GM06990 (cell line): ENCODE measurements at regions not wholly inside any gene's neighbourhood (a gene's known extent, or its start where the extent isn't known, plus 50 kb on each side); places are given as distances from the start of the nearest gene placed in this dataset.

Experiments
- DNase-seq: peaks from one replicate; pipeline ENCODE4 v3.0.0-alpha.2; 2011; ENCODE audit not compliant: insufficient read length; ENCODE audit errors: extremely low read depth
- H3K27me3 ChIP-seq: replicated peaks from 2 replicates; pipeline ENCODE4 v1.6.0; 2011; ENCODE audit warnings: low read length; ENCODE audit not compliant: control insufficient read depth, insufficient read depth
- H3K36me3 ChIP-seq: 2 replicates; pipeline ENCODE4 v1.5.1; 2011; ENCODE audit warnings: low read length; ENCODE audit not compliant: control insufficient read depth, insufficient read depth
- H3K4me3 ChIP-seq: replicated peaks from 2 replicates; pipeline ENCODE4 v1.5.1; 2011; ENCODE audit warnings: low read depth, mild to moderate bottlenecking, control low read depth, low read length
- CTCF ChIP-seq: IDR thresholded peaks from 2 replicates; pipeline ENCODE4 v1.5.1; 2011; ENCODE audit warnings: low read length, control low read depth, mild to moderate bottlenecking, inconsistent platforms; ENCODE audit not compliant: insufficient read depth, poor library complexity, severe bottlenecking

- H3K4me3 ChIP-seq: no peak overlapping the region
- no peaks in the 10 kb centered on the region for H3K27me3 ChIP-seq
- DNase-seq: no peak
- TF ChIP-seq CTCF: no peak
- H3K36me3 ChIP-seq: no peaks in the 10 kb centered on the region
Measured at GRCh38 chr14:47899685-47900084, 224.3 kb upstream of the MDGA2 start.

- H3K27me3 ChIP-seq: no peaks in the 10 kb centered on the region
- no peak for DNase-seq
- no peaks in the 10 kb centered on the region for H3K36me3 ChIP-seq
- H3K4me3 ChIP-seq: no peak overlapping the region
- TF ChIP-seq CTCF: no peak
Measured at GRCh38 chr14:47874350-47874749, 198.9 kb upstream of the MDGA2 start.

- Histone ChIP-seq H3K27me3 (no peaks in the 10 kb centered on the region), H3K36me3 (no peaks in the 10 kb centered on the region), H3K4me3 (no peak overlapping the region)
- no peak for TF ChIP-seq CTCF
- DNase-seq: no peak
Measured at GRCh38 chr14:47872588-47872987, 197.2 kb upstream of the MDGA2 start.

- no peak for TF ChIP-seq CTCF
- Histone ChIP-seq H3K4me3 (no peak overlapping the region), H3K36me3 (no peaks in the 10 kb centered on the region), H3K27me3 (no peaks in the 10 kb centered on the region)
- no peak for DNase-seq
Measured at GRCh38 chr14:47863441-47863840, 188.0 kb upstream of the MDGA2 start.

GRCh38 chr14:47857646-47858045 is 182.2 kb upstream of the MDGA2 start:
- no peak for TF ChIP-seq CTCF
- H3K27me3 ChIP-seq: no peaks in the 10 kb centered on the region
- H3K36me3 ChIP-seq: no peaks in the 10 kb centered on the region
- no peak overlapping the region for H3K4me3 ChIP-seq
- no peak for DNase-seq

- Histone ChIP-seq H3K27me3 (no peaks in the 10 kb centered on the region), H3K36me3 (no peaks in the 10 kb centered on the region), H3K4me3 (no peak overlapping the region)
- DNase-seq: no peak
- TF ChIP-seq CTCF: no peak
Measured at GRCh38 chr14:47852278-47852677, 176.9 kb upstream of the MDGA2 start.
